CD14-positive monocyte (primary cell): ENCODE measurements at regions not wholly inside any gene's neighbourhood (a gene's known extent, or its start where the extent isn't known, plus 50 kb on each side); places are given as distances from the start of the nearest gene placed in this dataset.

Experiments used
- DNase-seq, 3 donors: peaks; one replicate each; pipeline ENCODE4 v3.0.0-alpha.2; 2011 to 2022
- H2AFZ ChIP-seq: 2 replicates; pipeline ENCODE4 v1.6.0; 2012; ENCODE audit warnings: mild to moderate bottlenecking, low read depth, low read length, inconsistent platforms; ENCODE audit not compliant: insufficient read depth, poor library complexity, severe bottlenecking
- H3K27ac ChIP-seq, 2 donors: 1 replicate in 1 of 2; 2 replicates in 1 of 2; pipeline ENCODE4 v1.5.1; 2012 to 2013; ENCODE audit warnings: low read length in 2 of 2, control low read depth in 1 of 2, inconsistent platforms in 1 of 2, low read depth in 1 of 2, mild to moderate bottlenecking in 1 of 2
- H3K27me3 ChIP-seq, 2 donors: one replicate each; pipeline versions ENCODE4 v1.6.0 to v1.6.1; 2011 to 2013; ENCODE audit warnings: low read length in 2 of 2; ENCODE audit not compliant: control insufficient read depth in 2 of 2, insufficient read depth in 2 of 2
- H3K36me3 ChIP-seq, 2 donors: replicated peaks in 1 of 2; 1 replicate in 1 of 2; 2 replicates in 1 of 2; pipeline versions ENCODE4 v1.5.1 to v1.6.1; 2012 to 2013; ENCODE audit warnings: low read length in 2 of 2, control low read depth in 1 of 2, inconsistent platforms in 1 of 2, mild to moderate bottlenecking in 1 of 2; ENCODE audit not compliant: insufficient read depth in 2 of 2, control insufficient read depth in 1 of 2
- H3K4me1 ChIP-seq, 2 donors: 1 replicate in 1 of 2; 2 replicates in 1 of 2; pipeline versions ENCODE4 v1.5.1 to v1.6.1; 2012 to 2013; ENCODE audit warnings: low read length in 2 of 2, control low read depth in 1 of 2, inconsistent platforms in 1 of 2, mild to moderate bottlenecking in 1 of 2, moderate library complexity in 1 of 2; ENCODE audit not compliant: insufficient read depth in 2 of 2, control insufficient read depth in 1 of 2
- H3K4me2 ChIP-seq: replicated peaks from 2 replicates; pipeline ENCODE3; 2012; ENCODE audit warnings: low read length, moderate library complexity, mild to moderate bottlenecking; ENCODE audit not compliant: poor library complexity, severe bottlenecking; ENCODE audit errors: extremely low read depth
- H3K4me3 ChIP-seq, 3 experiments: fragments of 200-600 bp in 1 of 3; sonication (generic) in 1 of 3; replicated peaks in 1 of 3; 1 replicate in 2 of 3; 2 replicates in 1 of 3; pipeline ENCODE4 v1.5.1; 2011 to 2013; ENCODE audit warnings: low read length in 3 of 3, mild to moderate bottlenecking in 3 of 3, control low read depth in 2 of 3, low read depth in 2 of 3, inconsistent platforms in 1 of 3, moderate library complexity in 1 of 3
- H3K79me2 ChIP-seq: 2 replicates; pipeline ENCODE4 v1.6.0; 2012; ENCODE audit warnings: mild to moderate bottlenecking, control low read depth, inconsistent platforms, low read length, moderate library complexity; ENCODE audit not compliant: insufficient read depth
- H3K9ac ChIP-seq: 2 replicates; pipeline ENCODE4 v1.6.0; 2017; ENCODE audit warnings: low read length, mild to moderate bottlenecking; ENCODE audit not compliant: insufficient read depth, poor library complexity, severe bottlenecking
- H3K9me3 ChIP-seq, 2 donors: replicated peaks in 1 of 2; 1 replicate in 1 of 2; 2 replicates in 1 of 2; pipeline versions ENCODE4 v1.5.1 to v1.6.1; 2012 to 2013; ENCODE audit warnings: low read length in 2 of 2, control low read depth in 1 of 2; ENCODE audit not compliant: control insufficient read depth in 1 of 2, insufficient read depth in 1 of 2
- H4K20me1 ChIP-seq: 2 replicates; pipeline ENCODE4 v1.6.0; 2012; ENCODE audit warnings: mild to moderate bottlenecking, low read length, control low read depth, moderate library complexity; ENCODE audit not compliant: insufficient read depth
- H3K27ac Mint-ChIP-seq, 7 donors: one replicate each; pipeline ENCODE4 v1.8.0; 2020; ENCODE audit warnings: mild to moderate bottlenecking in 7 of 7, mixed read lengths in 7 of 7, moderate library complexity in 6 of 7, inconsistent platforms in 2 of 7
- H3K27me3 Mint-ChIP-seq, 3 donors: one replicate each; pipeline ENCODE4 v1.8.0; 2021 to 2022; ENCODE audit warnings: low read depth in 3 of 3, mild to moderate bottlenecking in 3 of 3, mixed read lengths in 3 of 3, moderate library complexity in 3 of 3, inconsistent platforms in 1 of 3
- H3K36me3 Mint-ChIP-seq, 2 donors: one replicate each; pipeline ENCODE4 v1.8.0; 2020; ENCODE audit warnings: mixed read lengths in 2 of 2, inconsistent platforms in 1 of 2, mild to moderate bottlenecking in 1 of 2
- H3K4me1 Mint-ChIP-seq: one replicate; pipeline ENCODE4 v1.8.0; 2020; ENCODE audit warnings: mild to moderate bottlenecking, mixed read lengths
- H3K4me3 Mint-ChIP-seq, 2 donors: one replicate each; pipeline ENCODE4 v1.8.0; 2020; ENCODE audit warnings: mild to moderate bottlenecking in 2 of 2, mixed read lengths in 2 of 2, moderate library complexity in 1 of 2
- H3K9me3 Mint-ChIP-seq, 7 donors: one replicate each; pipeline ENCODE4 v1.8.0; 2020 to 2022; ENCODE audit warnings: mixed read lengths in 7 of 7, mild to moderate bottlenecking in 6 of 7, moderate library complexity in 6 of 7, inconsistent platforms in 2 of 7
- WGBS: methylation state at CpG from one replicate; pipeline ENCODE4 v1.1.5; 2013; ENCODE audit warnings: missing lambda C conversion rate; ENCODE audit not compliant: insufficient coverage; 5-methylcytosine and 5-hydroxymethylcytosine counted together
- intact Hi-C, 2 donors: fragments of 100-400 bp; cut with micrococcal nuclease; formaldehyde crosslinking; loops; one replicate each; pipeline versions ENCODE4 v1.15.0 to v1.15.1; 2023
- TF ChIP-seq, protein P1 (sequence below): fragments of 200-600 bp; IDR thresholded peaks from one replicate; pipeline ENCODE4 v1.8.0; 2022; ENCODE audit warnings: antibody characterized with exemption, mild to moderate bottlenecking

DNA sequence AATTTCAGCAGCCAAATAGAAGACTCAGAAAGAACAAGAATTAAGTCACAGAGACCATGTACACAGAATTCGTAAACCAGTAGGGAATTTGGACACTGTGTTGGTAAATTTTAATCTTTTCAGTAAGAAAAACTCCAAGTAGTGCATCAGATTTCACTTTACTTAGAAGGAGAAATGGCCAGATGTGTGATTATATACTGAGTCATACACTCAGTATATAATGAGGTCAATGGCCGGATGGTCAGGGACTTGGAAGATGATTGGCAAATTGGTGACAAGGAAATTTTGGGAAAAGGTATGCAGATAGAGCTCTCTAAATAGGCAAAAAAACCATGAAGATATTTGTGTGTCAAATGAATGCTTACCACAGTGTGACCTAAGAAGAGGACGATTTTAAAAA, 399.8 kb upstream of the LRRC7 start:
- Mint-ChIP-seq H3K4me1 (no peaks in the 10 kb centered on the region), H3K27ac (no peak overlapping the region), H3K27me3 (no peaks in the 10 kb centered on the region), H3K36me3 (no peaks in the 10 kb centered on the region), H3K9me3 (peaks cover 3 to 14% (median 7%) of the 10 kb centered on the region in 7 donors), H3K4me3 (no peak overlapping the region)
- H3K9me3 ChIP-seq: peaks cover 7 to 8% of the 10 kb centered on the region in 2 donors
- intact Hi-C loops: no loop called here
- no peak overlapping the region for H3K4me3 ChIP-seq
- no peaks in the 10 kb centered on the region for H3K79me2 ChIP-seq
- no peak for DNase-seq
- H3K9ac ChIP-seq: no peak overlapping the region
- TF ChIP-seq, protein P1, sequence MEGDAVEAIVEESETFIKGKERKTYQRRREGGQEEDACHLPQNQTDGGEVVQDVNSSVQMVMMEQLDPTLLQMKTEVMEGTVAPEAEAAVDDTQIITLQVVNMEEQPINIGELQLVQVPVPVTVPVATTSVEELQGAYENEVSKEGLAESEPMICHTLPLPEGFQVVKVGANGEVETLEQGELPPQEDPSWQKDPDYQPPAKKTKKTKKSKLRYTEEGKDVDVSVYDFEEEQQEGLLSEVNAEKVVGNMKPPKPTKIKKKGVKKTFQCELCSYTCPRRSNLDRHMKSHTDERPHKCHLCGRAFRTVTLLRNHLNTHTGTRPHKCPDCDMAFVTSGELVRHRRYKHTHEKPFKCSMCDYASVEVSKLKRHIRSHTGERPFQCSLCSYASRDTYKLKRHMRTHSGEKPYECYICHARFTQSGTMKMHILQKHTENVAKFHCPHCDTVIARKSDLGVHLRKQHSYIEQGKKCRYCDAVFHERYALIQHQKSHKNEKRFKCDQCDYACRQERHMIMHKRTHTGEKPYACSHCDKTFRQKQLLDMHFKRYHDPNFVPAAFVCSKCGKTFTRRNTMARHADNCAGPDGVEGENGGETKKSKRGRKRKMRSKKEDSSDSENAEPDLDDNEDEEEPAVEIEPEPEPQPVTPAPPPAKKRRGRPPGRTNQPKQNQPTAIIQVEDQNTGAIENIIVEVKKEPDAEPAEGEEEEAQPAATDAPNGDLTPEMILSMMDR: no peak
- H3K36me3 ChIP-seq: no peaks in the 10 kb centered on the region
- WGBS: 80% methylated on average over 1 of the region's 3 CpGs
- no peaks in the 10 kb centered on the region for H4K20me1 ChIP-seq
- H3K4me1 ChIP-seq: no peaks in the 10 kb centered on the region
- no peak overlapping the region for H3K27ac ChIP-seq
- no peaks in the 10 kb centered on the region for H3K27me3 ChIP-seq
- H3K4me2 ChIP-seq: no peak overlapping the region
- H2AFZ ChIP-seq: no peak overlapping the region

DNA sequence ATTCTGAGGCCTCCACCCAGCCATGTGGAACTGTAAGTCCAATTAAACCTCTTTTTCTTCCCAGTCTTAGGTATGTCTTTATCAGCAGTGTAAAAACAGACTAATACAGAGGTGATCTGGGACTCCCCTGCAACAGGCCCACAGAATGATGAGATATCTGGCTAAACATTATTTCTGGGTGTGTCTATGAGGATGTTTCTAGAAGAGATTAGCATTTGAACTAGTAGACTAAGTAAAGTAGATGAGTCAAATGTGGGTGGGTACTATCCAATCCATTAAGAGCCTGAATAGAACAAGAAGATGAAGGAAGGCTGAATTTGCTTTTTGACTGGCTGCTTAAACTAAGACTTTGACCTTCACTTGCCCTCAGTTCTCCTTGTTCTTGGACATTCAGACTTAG, 396.5 kb upstream of the LRRC7 start:
- no peaks in the 10 kb centered on the region for H4K20me1 ChIP-seq
- no peaks in the 10 kb centered on the region for H3K27me3 Mint-ChIP-seq
- H3K27ac ChIP-seq: no peak overlapping the region
- no peaks in the 10 kb centered on the region for H3K4me1 ChIP-seq
- peaks cover 7 to 8% of the 10 kb centered on the region in 2 donors for H3K9me3 ChIP-seq
- peaks cover 4 to 16% (median 7%) of the 10 kb centered on the region in 7 donors for H3K9me3 Mint-ChIP-seq
- no peaks in the 10 kb centered on the region for H3K27me3 ChIP-seq
- no peak overlapping the region for H3K4me3 ChIP-seq
- intact Hi-C loops: no loop called here
- DNase-seq: no peak
- no peak overlapping the region for H3K4me3 Mint-ChIP-seq
- no peaks in the 10 kb centered on the region for H3K36me3 Mint-ChIP-seq
- no peak overlapping the region for H3K4me2 ChIP-seq
- H3K9ac ChIP-seq: no peak overlapping the region
- no peaks in the 10 kb centered on the region for H3K79me2 ChIP-seq
- H3K36me3 ChIP-seq: no peaks in the 10 kb centered on the region
- H3K27ac Mint-ChIP-seq: no peak overlapping the region
- TF ChIP-seq, protein P1: no peak
- no peaks in the 10 kb centered on the region for H3K4me1 Mint-ChIP-seq
- no peak overlapping the region for H2AFZ ChIP-seq
